HUES64 (cell line): ENCODE measurements at regions not wholly inside any gene's neighbourhood (a gene's known extent, or its start where the extent isn't known, plus 50 kb on each side); places are given as distances from the start of the nearest gene placed in this dataset.
"Not testable (repeated sequence)": the region's sequence is repeated elsewhere in the genome, so short reads cannot be mapped to it uniquely, and the experiment has no call there.

Experiments
- H3K27ac ChIP-seq: 2 replicates; pipeline ENCODE4 v1.7.0; 2013; ENCODE audit warnings: low read depth, low read length, inconsistent platforms
- H3K27me3 ChIP-seq: 2 replicates; pipeline ENCODE4 v1.6.1; 2013; ENCODE audit warnings: mild to moderate bottlenecking, low read length; ENCODE audit not compliant: insufficient read depth
- H3K36me3 ChIP-seq: 2 replicates; pipeline ENCODE4 v1.6.1; 2013; ENCODE audit warnings: mild to moderate bottlenecking, low read length; ENCODE audit not compliant: insufficient read depth
- H3K4me1 ChIP-seq: 2 replicates; pipeline ENCODE4 v1.6.1; 2013; ENCODE audit warnings: mild to moderate bottlenecking, low read length, moderate library complexity; ENCODE audit not compliant: insufficient read depth
- H3K4me3 ChIP-seq: 2 replicates; pipeline ENCODE4 v1.5.1; 2013; ENCODE audit warnings: mild to moderate bottlenecking, low read length, moderate library complexity
- H3K9ac ChIP-seq: 2 replicates; pipeline ENCODE4 v1.6.1; 2013; ENCODE audit warnings: mild to moderate bottlenecking, low read depth, low read length
- H3K9me3 ChIP-seq: 2 replicates; pipeline ENCODE4 v1.6.1; 2013; ENCODE audit warnings: low read depth, low read length; ENCODE audit not compliant: insufficient read depth
- WGBS: fragments of 150-250, 120-280 bp; methylation state at CpG from one replicate; pipeline ENCODE4 v1.1.7; 2013; ENCODE audit warnings: missing lambda C conversion rate; 5-methylcytosine and 5-hydroxymethylcytosine counted together

DNA sequence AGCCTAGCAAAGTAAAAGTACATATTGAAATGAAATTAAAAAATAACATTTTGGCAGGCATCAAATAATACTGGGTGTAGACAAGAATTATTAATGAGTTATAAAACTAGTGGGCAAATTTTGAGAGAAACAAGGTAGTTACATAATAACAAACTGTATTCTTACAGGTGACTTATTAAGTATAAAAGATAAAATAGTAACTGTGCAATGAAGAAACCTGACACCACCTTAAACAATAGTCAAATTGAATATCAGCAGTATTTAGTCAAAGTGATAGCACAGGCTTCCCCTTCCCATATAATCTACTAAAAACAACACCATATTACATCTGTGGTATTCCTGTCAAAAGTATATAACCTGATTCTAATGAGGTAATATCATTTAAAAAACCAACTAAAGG lies 1099.8 kb upstream of the CRIM1 start:
- no peak overlapping the region for H3K27ac ChIP-seq
- no peaks in the 10 kb centered on the region for H3K4me1 ChIP-seq
- no peaks in the 10 kb centered on the region for H3K27me3 ChIP-seq
- no peak overlapping the region for H3K4me3 ChIP-seq
- H3K36me3 ChIP-seq, result no peaks in the 10 kb centered on the region
- no peak overlapping the region for H3K9ac ChIP-seq
- H3K9me3 ChIP-seq, result no peaks in the 10 kb centered on the region

DNA sequence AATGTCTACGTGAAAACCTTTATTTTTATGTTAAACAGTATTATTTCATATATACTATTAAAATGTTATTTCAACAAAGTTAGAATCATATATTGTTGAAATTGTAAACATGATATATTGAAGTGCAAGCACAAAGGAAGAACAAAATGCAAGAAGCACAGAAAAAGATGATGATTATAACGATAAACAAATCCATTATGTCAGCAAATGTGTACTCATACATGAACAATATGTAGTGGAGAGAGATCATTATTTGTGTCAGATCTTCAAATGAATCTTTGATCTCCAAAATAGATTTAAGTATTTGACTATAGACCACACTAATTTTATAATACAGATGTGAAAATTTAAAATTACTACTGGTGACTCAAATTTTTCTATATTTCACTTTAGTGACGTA lies 1104.4 kb upstream of the CRIM1 start:
- no CpG with 5 or more reads among the region's 3 CpGs for WGBS
- Histone ChIP-seq H3K9ac (no peak overlapping the region), H3K27me3 (no peaks in the 10 kb centered on the region), H3K4me1 (no peaks in the 10 kb centered on the region), H3K27ac (no peak overlapping the region), H3K4me3 (no peak overlapping the region), H3K36me3 (no peaks in the 10 kb centered on the region), H3K9me3 (peaks cover 8% of the 10 kb centered on the region)

DNA sequence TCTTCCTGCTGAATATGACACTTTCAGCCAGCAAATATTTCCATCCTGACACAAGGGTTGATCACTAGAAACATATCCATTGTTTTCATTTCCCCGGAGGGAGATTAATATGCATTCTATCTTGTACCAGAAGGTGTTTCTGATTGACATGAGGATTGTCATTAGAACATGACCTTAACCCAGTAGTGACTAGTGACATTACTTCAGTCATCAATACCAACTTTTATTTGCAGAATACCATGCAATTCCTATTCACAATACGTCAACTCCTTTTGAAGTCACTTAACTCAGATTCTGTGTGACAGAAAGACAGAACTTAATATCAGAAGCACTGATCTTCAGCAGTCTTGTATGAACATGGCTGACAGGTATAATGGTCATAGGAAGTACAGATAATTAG lies 1108.9 kb upstream of the CRIM1 start:
- peaks cover 8% of the 10 kb centered on the region for H3K9me3 ChIP-seq
- no peak overlapping the region for H3K27ac ChIP-seq
- no peak overlapping the region for H3K4me3 ChIP-seq
- no peaks in the 10 kb centered on the region for H3K27me3 ChIP-seq
- H3K36me3 ChIP-seq, result no peaks in the 10 kb centered on the region
- H3K4me1 ChIP-seq, result no peaks in the 10 kb centered on the region
- WGBS, result 86% methylated on average over 2 of the region's 2 CpGs
- H3K9ac ChIP-seq, result no peak overlapping the region

DNA sequence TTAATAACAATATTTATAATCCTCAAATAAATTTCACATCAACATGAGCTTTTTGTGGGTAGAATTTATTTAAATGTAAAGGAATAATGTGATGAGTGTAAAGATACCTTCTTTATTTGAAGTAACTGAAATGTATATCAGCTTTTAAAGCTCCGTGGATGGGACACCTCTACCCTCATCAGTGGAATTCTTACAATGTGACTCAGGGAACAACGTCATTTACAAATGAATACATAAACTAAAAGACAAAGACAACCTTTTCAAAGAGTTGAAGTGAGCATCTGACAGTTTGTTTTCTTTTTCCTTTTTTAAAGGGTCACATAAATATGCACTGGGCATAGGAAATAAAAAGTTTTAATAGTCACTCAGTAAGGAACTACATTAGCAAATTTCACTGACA lies 1127.0 kb upstream of the CRIM1 start:
- Histone ChIP-seq H3K9me3 (peaks cover 4% of the 10 kb centered on the region; the same call in 1 of the 2 replicates), H3K4me3 (no peak overlapping the region), H3K27ac (peak overlapping the region; percentile 84), H3K9ac (no peak overlapping the region), H3K36me3 (no peaks in the 10 kb centered on the region), H3K27me3 (no peaks in the 10 kb centered on the region), H3K4me1 (peaks cover 29% of the 10 kb centered on the region)
- WGBS, result 9% methylated on average over 2 of the region's 2 CpGs

DNA sequence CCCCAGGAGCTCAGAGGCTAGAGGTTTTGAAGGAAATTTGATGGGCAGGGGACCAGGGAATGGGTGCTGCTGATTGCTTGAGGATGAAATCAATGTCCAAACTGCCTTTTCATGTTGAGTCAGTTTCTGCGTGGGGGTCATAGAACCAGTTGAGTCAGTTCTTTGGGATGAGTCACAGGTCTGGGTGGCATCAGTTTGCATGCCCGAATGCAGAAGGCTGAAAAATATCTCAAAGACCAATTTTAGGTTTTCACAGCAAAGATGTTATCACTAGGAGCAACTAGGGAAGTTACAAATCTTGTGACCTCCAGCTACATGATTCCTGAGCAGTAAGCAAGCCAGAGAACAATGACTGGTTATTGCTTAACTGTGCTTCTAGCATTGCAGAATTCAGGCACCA lies 1135.1 kb upstream of the CRIM1 start:
- H3K9ac ChIP-seq, result no peak overlapping the region
- H3K36me3 ChIP-seq, result no peaks in the 10 kb centered on the region
- no peaks in the 10 kb centered on the region for H3K4me1 ChIP-seq
- WGBS, result 95% methylated on average over 2 of the region's 2 CpGs
- no peaks in the 10 kb centered on the region for H3K27me3 ChIP-seq
- peaks cover 12% of the 10 kb centered on the region for H3K9me3 ChIP-seq
- no peak overlapping the region for H3K27ac ChIP-seq
- H3K4me3 ChIP-seq, result no peak overlapping the region

DNA sequence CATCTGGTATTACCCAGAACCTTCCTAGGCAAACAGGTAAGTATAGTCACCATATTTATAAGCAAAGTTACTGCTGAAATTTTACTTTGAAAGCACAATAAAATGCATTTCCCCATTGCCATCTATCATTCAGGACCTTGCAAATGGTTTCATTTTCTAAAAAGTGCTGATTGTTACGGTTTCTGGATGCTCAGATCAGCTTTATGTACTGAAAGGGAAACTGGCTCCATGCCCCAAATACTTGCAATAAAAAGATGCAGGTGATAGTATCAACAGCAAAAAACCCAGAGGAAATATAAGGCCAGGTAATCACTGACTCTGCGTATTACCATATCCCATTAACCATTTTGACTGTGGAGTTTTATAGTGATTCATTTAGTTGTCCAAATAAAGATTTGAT lies 1150.7 kb upstream of the CRIM1 start:
- Histone ChIP-seq H3K36me3 (no peaks in the 10 kb centered on the region), H3K9ac (no peak overlapping the region), H3K9me3 (no peaks in the 10 kb centered on the region), H3K4me1 (no peaks in the 10 kb centered on the region), H3K27ac (no peak overlapping the region), H3K4me3 (no peak overlapping the region), H3K27me3 (no peaks in the 10 kb centered on the region)
- 92% methylated on average over 1 of the region's 2 CpGs for WGBS

DNA sequence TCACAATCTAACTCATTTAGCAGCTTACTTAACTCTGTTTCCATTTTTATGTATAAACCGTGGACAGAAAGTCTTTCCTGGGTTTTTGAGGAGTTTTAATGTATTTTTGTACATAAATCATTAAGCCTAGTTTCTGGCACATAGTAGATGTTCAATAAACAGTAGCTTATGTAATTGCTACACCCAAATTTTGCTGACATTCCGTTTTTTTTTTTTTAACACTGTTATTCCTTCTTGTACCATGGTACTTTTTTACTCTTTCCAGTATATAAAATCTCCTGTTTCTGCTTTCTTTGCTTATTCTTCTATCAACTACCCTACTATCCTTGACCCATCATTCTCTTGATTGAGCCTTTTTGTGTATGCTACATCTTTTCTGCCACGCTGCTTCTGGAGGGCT lies 1151.3 kb upstream of the CRIM1 start:
- no peaks in the 10 kb centered on the region for H3K4me1 ChIP-seq
- WGBS, result 96% methylated on average over 2 of the region's 3 CpGs
- H3K27me3 ChIP-seq, result no peaks in the 10 kb centered on the region
- H3K36me3 ChIP-seq, result no peaks in the 10 kb centered on the region
- H3K4me3 ChIP-seq, result no peak overlapping the region
- H3K9ac ChIP-seq, result no peak overlapping the region
- H3K9me3 ChIP-seq, result no peaks in the 10 kb centered on the region
- H3K27ac ChIP-seq, result no peak overlapping the region

DNA sequence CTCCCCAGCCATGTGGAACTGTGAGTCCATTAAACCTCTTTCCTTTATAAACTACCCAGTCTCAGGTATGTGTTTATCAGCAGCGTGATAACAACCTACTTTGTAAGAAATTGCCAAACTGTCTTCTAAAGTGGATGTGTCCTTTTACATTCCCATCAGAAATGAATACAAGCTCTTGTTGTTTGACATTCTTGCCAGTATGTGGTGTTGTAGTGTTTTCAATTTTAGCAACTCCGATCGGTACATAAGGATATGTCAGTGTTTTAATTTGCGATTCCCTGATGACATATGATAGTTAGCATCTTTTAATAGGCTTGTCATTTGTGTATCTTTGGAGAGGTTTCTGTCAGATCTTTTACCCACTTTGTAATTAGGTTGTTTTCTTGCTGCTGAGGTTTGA lies 1156.3 kb upstream of the CRIM1 start:
- no peaks in the 10 kb centered on the region for H3K9me3 ChIP-seq
- 97% methylated on average over 4 of the region's 4 CpGs for WGBS
- H3K4me3 ChIP-seq, result no peak overlapping the region
- H3K4me1 ChIP-seq, result no peaks in the 10 kb centered on the region
- no peak overlapping the region for H3K27ac ChIP-seq
- H3K36me3 ChIP-seq, result no peaks in the 10 kb centered on the region
- no peak overlapping the region for H3K9ac ChIP-seq
- H3K27me3 ChIP-seq, result no peaks in the 10 kb centered on the region

DNA sequence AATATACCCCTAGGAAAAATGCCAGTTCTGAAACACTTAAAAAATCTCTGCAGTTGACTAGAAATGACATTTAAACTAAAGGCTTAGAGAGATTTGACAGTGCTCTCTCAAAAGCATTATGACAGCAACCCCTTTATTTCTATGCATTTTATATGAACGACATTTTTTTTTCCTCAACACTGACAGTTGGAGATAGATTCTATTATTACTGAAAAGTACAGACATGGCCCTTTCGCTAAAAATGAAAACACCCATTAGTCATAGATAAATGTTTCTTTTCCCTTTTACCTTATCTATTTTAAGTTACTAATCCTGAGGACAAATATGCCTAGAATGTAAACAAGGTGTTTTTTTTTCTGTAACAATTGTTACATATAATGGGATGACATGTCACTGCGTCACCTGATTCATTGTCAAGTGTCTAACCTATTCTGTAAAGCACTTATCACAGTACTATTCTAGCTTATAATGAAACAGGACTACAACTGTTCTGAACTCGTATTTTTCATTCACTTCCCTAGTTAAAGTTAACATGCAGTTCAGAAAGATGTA lies 1169.6 kb upstream of the CRIM1 start:
- no peak overlapping the region for H3K9ac ChIP-seq
- H3K27me3 ChIP-seq, result no peaks in the 10 kb centered on the region
- 87% methylated on average over 3 of the region's 4 CpGs for WGBS
- H3K4me1 ChIP-seq, result no peaks in the 10 kb centered on the region
- no peaks in the 10 kb centered on the region for H3K9me3 ChIP-seq
- no peaks in the 10 kb centered on the region for H3K36me3 ChIP-seq
- H3K27ac ChIP-seq, result no peak overlapping the region
- H3K4me3 ChIP-seq, result no peak overlapping the region

DNA sequence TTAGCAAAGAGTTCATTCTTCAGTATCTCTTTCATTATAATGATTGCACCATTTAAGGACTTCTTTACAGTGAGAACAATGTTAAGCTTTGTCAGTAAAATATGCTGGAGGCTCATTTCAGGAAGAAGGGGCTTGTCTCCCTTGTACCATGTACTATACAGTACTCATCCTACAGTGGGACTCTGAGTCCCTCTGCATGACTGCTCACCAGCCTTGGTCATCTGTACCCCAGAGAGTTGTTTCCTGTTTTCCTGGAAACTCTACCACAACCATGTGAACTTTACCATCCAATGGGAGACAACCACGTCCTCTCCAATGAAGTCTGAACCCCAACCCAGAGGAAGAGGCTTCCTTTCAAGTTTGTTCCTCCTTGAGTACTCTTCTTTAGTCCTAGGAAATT lies 1171.1 kb upstream of the CRIM1 start:
- Histone ChIP-seq H3K27me3 (peaks cover 4% of the 10 kb centered on the region), H3K27ac (no peak overlapping the region), H3K9me3 (no peaks in the 10 kb centered on the region), H3K4me3 (no peak overlapping the region), H3K4me1 (no peaks in the 10 kb centered on the region), H3K9ac (no peak overlapping the region), H3K36me3 (no peaks in the 10 kb centered on the region)
- WGBS, result 93% methylated on average over 1 of the region's 1 CpG

DNA sequence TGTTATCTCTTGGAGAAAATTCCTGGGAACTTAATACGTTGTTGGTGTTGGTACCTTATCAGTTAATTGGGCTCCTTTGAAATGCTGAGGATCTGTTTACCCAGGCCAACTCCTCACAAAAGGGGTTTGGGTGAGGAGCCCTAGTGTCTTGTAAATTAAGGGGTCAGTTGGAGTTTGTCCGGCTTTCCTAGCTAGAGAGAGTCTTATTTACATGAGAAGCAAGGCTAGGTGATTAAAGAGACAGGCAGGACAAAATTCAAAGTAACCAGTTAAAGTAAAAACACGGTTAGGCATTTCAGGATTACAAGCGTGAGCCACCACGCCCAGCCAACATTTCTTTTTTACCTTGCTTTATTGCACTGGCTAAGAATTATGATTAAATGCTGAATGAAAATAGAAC lies 1178.9 kb upstream of the CRIM1 start:
- H3K4me3 ChIP-seq, H3K9ac ChIP-seq, H3K36me3 ChIP-seq, H3K27ac ChIP-seq, H3K9me3 ChIP-seq: not testable (repeated sequence)
- peaks cover 50% of the 10 kb centered on the region for H3K27me3 ChIP-seq
- H3K4me1 ChIP-seq, result peaks cover 26% of the 10 kb centered on the region
- WGBS, result 0% methylated on average over 5 of the region's 5 CpGs

DNA sequence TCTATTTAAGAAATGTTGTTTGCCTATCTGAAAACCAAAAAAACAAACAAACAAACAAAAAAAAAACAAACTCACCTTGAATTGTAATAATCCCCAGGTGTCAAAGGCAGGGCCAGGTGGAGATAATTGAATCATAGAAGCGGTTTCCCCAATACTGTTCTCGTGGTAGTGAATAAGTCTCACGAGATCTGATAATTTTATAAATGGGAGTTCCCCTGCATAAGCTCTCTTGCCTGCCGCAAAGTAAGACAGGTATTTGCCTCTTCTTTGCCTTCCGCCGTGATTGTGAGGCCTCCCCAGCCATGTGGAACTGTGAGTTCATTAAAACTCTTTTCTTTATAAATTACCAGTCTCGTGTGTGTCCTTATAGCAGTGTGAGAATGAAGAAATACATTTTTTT lies 1180.7 kb upstream of the CRIM1 start:
- H3K9ac ChIP-seq, result no peak overlapping the region
- WGBS, result 83% methylated on average over 6 of the region's 7 CpGs
- no peaks in the 10 kb centered on the region for H3K36me3 ChIP-seq
- peaks cover 26% of the 10 kb centered on the region for H3K4me1 ChIP-seq
- H3K27ac ChIP-seq, result no peak overlapping the region
- H3K27me3 ChIP-seq, result peaks cover 50% of the 10 kb centered on the region
- H3K9me3 ChIP-seq, result no peaks in the 10 kb centered on the region
- H3K4me3 ChIP-seq, result no peak overlapping the region
